Hindlimb muscle (tissue), 1 donor: ENCODE measurements at regions not wholly inside any gene's neighbourhood (a gene's known extent, or its start where the extent isn't known, plus 50 kb on each side); places are given as distances from the start of the nearest gene placed in this dataset.
"Not testable (repeated sequence)": the region's sequence is repeated elsewhere in the genome, so short reads cannot be mapped to it uniquely, and the experiment has no call there.

Source experiments
- DNase-seq: peaks from one replicate; pipeline ENCODE4 v3.0.0-alpha.2; 2013

DNA sequence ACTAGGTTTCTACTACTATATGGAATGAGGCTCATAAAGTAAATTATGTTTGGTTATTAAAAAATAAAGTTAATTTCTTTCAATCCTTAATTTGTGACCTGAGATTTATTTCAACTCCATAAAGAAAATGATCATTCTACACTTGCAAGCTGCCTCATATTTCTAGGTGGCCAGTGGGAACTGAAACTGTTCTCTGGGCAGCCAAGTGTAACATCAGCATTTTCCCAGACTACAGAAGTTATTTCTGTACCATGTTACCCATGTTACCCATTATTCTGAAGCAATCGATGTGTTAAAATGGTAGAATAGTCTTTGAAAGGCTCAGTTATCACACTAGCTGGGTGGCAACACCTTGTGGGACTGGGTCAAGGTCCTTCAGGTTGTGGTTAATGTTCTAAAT lies 139.3 kb upstream of the FBXO11 start:
- DNase-seq = peak; percentile 11

DNA sequence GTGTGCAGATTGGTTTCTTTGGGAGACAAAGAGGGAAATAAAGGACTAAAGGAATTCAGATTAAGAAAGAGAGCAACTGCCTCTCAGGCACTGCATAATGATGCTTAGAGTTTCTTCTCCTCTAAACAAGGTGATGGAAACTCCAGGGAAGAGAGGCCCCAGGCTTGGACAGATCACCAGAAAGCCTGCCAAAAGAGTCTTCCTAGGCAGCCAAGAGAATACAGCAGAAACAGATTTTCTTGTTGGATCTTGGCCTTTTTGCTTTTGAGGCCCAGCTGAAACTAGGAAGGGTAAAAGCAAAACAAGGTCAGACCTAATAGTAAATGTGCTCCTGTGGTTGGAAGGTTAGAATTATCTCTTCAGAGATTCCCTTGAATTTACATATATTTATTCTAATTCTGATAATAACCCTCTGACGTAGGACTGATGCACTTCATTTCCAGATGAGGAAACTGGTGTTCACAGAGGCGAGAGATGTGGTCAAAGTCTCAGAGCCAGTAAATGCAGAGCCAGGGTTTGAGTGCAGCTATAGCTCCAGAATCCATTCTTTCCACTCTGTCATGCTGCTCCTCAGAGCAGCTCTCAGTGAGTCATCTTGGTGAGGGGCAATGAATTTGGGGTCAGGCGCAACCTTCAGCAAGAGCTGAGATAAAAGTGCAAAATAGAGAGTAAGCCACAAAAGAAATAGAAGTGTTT lies 142.3 kb upstream of the FBXO11 start:
- DNase-seq = peak; percentile 84

DNA sequence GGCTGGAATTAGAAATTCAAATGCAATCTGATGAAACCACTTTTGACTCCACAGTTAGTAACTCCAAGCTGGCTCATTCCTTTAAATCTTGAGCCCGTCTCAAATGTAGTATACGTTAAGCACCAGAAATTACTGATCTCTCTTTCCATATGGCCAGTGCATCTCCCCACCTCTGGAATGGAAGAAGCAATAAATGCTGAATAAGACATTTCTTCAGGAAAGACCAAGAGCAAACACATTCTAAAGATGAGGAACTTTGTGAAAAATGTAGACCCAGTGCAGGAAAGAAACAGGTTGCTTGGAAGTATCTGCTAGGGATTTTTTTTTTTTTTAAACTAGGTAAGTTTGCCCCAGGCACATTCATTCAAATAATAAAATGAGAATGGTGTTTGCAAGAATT lies 143.1 kb upstream of the FBXO11 start:
- peak; percentile 16 for DNase-seq

- DNase-seq = no peak
Observed at GRCh38 chr2:48050711-48051110, 144.4 kb upstream of the FBXO11 start.

DNA sequence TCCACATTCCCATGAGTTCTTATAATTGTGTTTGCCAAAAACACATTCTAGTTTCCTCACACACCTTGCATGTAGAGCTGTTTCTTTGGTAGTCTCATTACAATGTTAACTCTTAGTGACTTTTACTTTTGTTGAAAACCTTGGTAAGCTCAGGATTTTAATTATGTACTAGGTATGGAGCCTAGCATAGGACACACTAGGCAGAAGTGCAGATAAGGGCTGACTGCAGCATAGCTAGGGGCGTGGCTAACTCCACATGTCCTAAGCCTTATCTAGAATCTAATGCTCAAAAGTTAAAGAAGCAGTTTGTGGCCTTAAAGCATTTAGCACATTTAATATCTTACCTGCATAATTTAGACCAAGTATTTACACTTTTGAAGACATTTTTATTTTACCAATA lies 153.7 kb upstream of the FBXO11 start:
- no peak for DNase-seq

- not testable (repeated sequence) for DNase-seq
Observed at GRCh38 chr2:48061656-48062055, 155.4 kb upstream of the FBXO11 start.

DNA sequence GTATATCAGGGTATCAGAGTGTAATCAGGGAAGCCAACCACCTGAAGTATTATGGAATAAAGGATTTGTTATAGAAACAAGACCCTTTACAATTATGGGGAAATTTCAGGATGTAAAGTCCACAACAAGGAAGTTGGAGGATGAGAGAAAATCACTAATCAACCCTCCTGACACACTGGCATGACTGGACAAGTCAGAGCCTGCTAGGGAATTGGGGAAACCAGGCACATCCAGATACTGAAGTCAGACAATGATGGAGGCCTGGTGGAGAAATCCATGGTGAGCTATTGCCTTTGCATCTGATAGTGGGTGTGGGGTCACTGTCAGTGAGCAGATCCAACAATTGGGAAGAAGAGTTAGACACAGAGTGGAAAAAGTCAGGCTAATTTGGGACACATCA lies 158.8 kb upstream of the FBXO11 start:
- DNase-seq = no peak

- no peak for DNase-seq
Observed at GRCh38 chr2:48066000-48066399, 159.7 kb upstream of the FBXO11 start.

DNA sequence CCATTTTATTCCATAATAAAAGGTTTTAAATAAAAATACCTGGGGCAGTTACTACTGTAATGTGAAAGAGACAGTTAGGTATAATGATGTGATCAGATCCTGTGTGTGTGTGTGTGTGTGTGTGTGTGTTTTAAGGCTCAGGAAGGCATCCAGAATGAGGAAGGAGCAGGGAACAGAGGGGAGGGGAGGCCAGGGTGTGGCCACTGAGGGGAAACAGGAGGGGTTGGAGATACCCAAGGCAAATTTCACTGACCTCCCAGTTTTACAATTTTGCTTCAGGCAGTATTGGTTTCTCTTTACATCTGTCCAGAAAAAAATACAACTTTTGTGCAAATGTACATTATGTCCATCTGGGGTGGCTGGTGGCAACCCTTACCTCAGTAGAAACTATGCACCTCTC lies 163.5 kb upstream of the FBXO11 start:
- no peak for DNase-seq

GRCh38 chr2:48070415-48070814 lies 164.1 kb upstream of the FBXO11 start:
- no peak for DNase-seq

- DNase-seq = no peak
Observed at GRCh38 chr2:48072583-48072982, 166.3 kb upstream of the FBXO11 start.

- DNase-seq = no peak
Observed at GRCh38 chr2:48075631-48076030, 169.3 kb upstream of the FBXO11 start.

GRCh38 chr2:48080534-48081316 lies 174.4 kb upstream of the FBXO11 start:
- DNase-seq = peak; percentile 19

- DNase-seq = no peak
Observed at GRCh38 chr2:48081317-48081628, 175.0 kb upstream of the FBXO11 start.

DNA sequence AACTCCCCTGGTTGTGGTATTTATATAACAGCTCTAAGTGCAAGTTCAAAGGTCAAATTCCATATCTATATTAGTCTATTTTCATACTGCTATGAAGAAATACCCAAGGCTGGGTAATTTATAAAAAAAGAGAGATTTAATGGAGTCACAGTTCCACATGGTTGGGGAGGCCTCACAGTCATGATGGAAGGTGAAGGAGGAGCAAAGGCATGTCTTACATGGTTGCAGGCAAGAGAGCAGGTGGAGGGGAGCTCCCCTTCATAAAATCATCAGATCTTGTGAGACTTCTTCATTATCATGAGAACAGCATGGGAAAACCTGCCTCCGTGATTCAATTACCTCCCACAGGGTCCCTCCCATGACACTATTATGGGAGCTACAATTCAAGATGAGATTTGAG lies 179.6 kb upstream of the FBXO11 start:
- DNase-seq = no peak

- no peak for DNase-seq
Observed at GRCh38 chr2:48088994-48089393, 182.7 kb upstream of the FBXO11 start.

GRCh38 chr2:48089644-48090043 lies 183.3 kb upstream of the FBXO11 start:
- DNase-seq = no peak

GRCh38 chr2:48092846-48093803 lies 186.8 kb upstream of the FBXO11 start:
- no peak for DNase-seq

GRCh38 chr2:48096765-48097164 lies 190.5 kb upstream of the FBXO11 start:
- DNase-seq = not testable (repeated sequence)

DNA sequence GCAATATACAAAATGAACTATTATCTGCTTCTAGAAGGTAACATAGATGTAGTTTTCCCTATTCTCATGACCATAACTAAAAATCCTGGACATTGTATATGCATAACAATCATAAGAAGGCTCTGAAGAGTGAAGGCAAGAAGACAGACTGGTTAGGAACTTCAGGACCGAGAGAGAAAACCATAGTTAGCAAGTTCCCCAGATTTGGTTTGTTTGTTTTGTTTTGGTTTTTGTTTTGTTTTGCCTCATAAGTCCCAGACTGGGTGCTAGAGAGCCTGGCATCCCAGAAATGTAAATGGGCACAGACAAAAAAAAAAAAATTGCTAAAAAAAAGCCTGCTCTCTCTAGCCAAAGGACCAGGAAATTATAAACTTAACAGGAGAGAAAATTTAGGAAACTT lies 192.2 kb upstream of the FBXO11 start:
- DNase-seq = no peak

GRCh38 chr2:48104418-48104817 lies 198.1 kb upstream of the FBXO11 start:
- DNase-seq = no peak

GRCh38 chr2:48105848-48106247 lies 199.6 kb upstream of the FBXO11 start:
- DNase-seq = no peak

GRCh38 chr2:48107326-48107925 lies 201.1 kb upstream of the FBXO11 start:
- no peak for DNase-seq
